SK-N-MC (cell line): ENCODE measurements at regions not wholly inside any gene's neighbourhood (a gene's known extent, or its start where the extent isn't known, plus 50 kb on each side); places are given as distances from the start of the nearest gene placed in this dataset.

Source experiments
- EZH2 ChIP-seq: fragments of 200-600 bp; sonication (generic); IDR thresholded peaks from one replicate; pipeline ENCODE4 v1.6.1; 2017; ENCODE audit warnings: antibody characterized with exemption
- POLR2AphosphoS5 ChIP-seq: IDR thresholded peaks from 2 replicates; pipeline ENCODE4 v1.6.1; 2012; ENCODE audit warnings: mild to moderate bottlenecking, low read depth, low read length, borderline replicate concordance

- TF ChIP-seq POLR2AphosphoS5: no peak
- no peak for TF ChIP-seq EZH2
Measured at GRCh38 chr13:39895254-39895653, 239.8 kb downstream of the COG6 start.
